ENCODE measurements at regions not wholly inside any gene's neighbourhood (a gene's known extent, or its start where the extent isn't known, plus 50 kb on each side); places are given as distances from the start of the nearest gene placed in this dataset.

DNA sequence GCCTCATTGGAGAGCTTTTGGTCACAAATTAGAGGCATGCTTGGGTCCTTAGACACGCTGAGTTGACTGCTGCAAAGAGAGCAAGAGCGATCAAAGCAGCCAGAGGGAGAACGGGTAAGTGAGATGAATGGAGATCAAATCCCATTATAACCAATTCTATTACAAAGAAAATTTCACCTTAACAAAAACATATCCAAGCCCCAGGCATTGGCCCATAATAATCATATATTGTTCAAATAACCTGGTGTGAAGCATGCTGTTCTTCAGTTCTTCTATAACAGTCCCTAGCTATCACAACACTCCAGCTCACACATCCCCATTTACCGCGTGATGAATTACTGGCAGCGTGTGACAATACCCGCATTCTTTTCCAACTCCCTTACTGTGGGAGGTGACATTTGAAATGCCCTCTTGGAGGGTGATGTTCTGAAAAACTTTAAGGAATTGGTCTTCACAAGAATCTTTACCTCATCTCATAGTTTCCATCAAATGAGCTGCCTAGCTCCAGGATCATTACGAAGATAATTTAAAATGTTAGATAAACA lies 156.1 kb upstream of the PLXNA4 start:
- TF ChIP-seq TAF1 (conservative IDR thresholded peaks at IDR 0.05) (no peak), NR2F2 (IDR thresholded peaks at IDR 0.05) (no peak), RAD21 (IDR thresholded peaks at IDR 0.05) (no peak), FOXA2 (IDR thresholded peaks at IDR 0.05) (no peak), YY1 (IDR thresholded peaks at IDR 0.05) (no peak), EGR1 (IDR thresholded peaks at IDR 0.05; ENCODE audit: low read depth in 2 of 2) (no peak)
- TF ChIP-seq, protein P1, sequence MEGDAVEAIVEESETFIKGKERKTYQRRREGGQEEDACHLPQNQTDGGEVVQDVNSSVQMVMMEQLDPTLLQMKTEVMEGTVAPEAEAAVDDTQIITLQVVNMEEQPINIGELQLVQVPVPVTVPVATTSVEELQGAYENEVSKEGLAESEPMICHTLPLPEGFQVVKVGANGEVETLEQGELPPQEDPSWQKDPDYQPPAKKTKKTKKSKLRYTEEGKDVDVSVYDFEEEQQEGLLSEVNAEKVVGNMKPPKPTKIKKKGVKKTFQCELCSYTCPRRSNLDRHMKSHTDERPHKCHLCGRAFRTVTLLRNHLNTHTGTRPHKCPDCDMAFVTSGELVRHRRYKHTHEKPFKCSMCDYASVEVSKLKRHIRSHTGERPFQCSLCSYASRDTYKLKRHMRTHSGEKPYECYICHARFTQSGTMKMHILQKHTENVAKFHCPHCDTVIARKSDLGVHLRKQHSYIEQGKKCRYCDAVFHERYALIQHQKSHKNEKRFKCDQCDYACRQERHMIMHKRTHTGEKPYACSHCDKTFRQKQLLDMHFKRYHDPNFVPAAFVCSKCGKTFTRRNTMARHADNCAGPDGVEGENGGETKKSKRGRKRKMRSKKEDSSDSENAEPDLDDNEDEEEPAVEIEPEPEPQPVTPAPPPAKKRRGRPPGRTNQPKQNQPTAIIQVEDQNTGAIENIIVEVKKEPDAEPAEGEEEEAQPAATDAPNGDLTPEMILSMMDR (IDR thresholded peaks at IDR 0.05; ENCODE audit: low read depth, low read length, missing input control) = no peak
- TF ChIP-seq, protein P2, sequence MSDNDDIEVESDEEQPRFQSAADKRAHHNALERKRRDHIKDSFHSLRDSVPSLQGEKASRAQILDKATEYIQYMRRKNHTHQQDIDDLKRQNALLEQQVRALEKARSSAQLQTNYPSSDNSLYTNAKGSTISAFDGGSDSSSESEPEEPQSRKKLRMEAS (IDR thresholded peaks at IDR 0.05) = no peak
- TF ChIP-seq, protein P3, sequence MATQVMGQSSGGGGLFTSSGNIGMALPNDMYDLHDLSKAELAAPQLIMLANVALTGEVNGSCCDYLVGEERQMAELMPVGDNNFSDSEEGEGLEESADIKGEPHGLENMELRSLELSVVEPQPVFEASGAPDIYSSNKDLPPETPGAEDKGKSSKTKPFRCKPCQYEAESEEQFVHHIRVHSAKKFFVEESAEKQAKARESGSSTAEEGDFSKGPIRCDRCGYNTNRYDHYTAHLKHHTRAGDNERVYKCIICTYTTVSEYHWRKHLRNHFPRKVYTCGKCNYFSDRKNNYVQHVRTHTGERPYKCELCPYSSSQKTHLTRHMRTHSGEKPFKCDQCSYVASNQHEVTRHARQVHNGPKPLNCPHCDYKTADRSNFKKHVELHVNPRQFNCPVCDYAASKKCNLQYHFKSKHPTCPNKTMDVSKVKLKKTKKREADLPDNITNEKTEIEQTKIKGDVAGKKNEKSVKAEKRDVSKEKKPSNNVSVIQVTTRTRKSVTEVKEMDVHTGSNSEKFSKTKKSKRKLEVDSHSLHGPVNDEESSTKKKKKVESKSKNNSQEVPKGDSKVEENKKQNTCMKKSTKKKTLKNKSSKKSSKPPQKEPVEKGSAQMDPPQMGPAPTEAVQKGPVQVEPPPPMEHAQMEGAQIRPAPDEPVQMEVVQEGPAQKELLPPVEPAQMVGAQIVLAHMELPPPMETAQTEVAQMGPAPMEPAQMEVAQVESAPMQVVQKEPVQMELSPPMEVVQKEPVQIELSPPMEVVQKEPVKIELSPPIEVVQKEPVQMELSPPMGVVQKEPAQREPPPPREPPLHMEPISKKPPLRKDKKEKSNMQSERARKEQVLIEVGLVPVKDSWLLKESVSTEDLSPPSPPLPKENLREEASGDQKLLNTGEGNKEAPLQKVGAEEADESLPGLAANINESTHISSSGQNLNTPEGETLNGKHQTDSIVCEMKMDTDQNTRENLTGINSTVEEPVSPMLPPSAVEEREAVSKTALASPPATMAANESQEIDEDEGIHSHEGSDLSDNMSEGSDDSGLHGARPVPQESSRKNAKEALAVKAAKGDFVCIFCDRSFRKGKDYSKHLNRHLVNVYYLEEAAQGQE (IDR thresholded peaks at IDR 0.05) = no peak
- TF ChIP-seq, protein P4, sequence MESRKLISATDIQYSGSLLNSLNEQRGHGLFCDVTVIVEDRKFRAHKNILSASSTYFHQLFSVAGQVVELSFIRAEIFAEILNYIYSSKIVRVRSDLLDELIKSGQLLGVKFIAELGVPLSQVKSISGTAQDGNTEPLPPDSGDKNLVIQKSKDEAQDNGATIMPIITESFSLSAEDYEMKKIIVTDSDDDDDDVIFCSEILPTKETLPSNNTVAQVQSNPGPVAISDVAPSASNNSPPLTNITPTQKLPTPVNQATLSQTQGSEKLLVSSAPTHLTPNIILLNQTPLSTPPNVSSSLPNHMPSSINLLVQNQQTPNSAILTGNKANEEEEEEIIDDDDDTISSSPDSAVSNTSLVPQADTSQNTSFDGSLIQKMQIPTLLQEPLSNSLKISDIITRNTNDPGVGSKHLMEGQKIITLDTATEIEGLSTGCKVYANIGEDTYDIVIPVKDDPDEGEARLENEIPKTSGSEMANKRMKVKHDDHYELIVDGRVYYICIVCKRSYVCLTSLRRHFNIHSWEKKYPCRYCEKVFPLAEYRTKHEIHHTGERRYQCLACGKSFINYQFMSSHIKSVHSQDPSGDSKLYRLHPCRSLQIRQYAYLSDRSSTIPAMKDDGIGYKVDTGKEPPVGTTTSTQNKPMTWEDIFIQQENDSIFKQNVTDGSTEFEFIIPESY (IDR thresholded peaks at IDR 0.05) = no peak
